Fibroblast of lung (primary cell): ENCODE measurements at regions not wholly inside any gene's neighbourhood (a gene's known extent, or its start where the extent isn't known, plus 50 kb on each side); places are given as distances from the start of the nearest gene placed in this dataset.

Source experiments
- DNase-seq, 2 donors: peaks; one replicate each; pipeline versions ENCODE4 v3.0.0 to v3.0.0-alpha.2; 2010; ENCODE audit warnings: low read depth in 2 of 2
- H2AFZ ChIP-seq: 2 replicates; pipeline ENCODE4 v1.5.1; 2012; ENCODE audit warnings: low read length, control low read depth, inconsistent platforms
- H3K27ac ChIP-seq: 2 replicates; pipeline ENCODE4 v1.5.1; 2011; ENCODE audit warnings: low read length, control low read depth; ENCODE audit not compliant: insufficient read depth
- H3K27me3 ChIP-seq: 2 replicates; pipeline ENCODE4 v1.5.1; 2011; ENCODE audit warnings: mild to moderate bottlenecking, low read length; ENCODE audit not compliant: control insufficient read depth, insufficient read depth
- H3K36me3 ChIP-seq: 2 replicates; pipeline ENCODE4 v1.5.1; 2011; ENCODE audit warnings: low read length; ENCODE audit not compliant: control insufficient read depth, insufficient read depth
- H3K4me1 ChIP-seq: 2 replicates; pipeline ENCODE4 v1.5.1; 2011; ENCODE audit warnings: low read length; ENCODE audit not compliant: control insufficient read depth, insufficient read depth; ENCODE audit errors: extremely low read depth
- H3K4me2 ChIP-seq: 2 replicates; pipeline ENCODE4 v1.5.1; 2011; ENCODE audit warnings: low read length, control low read depth; ENCODE audit not compliant: insufficient read depth; ENCODE audit errors: extremely low read depth
- H3K4me3 ChIP-seq, 4 experiments: fragments of 200-600 bp in 1 of 4; sonication (generic) in 1 of 4; replicated peaks in 1 of 4; 2 replicates each; pipeline ENCODE4 v1.5.1; 2011 to 2016; ENCODE audit warnings: low read length in 4 of 4, low read depth in 3 of 4, mild to moderate bottlenecking in 3 of 4, control low read depth in 2 of 4, inconsistent platforms in 1 of 4, mixed read lengths in 1 of 4; ENCODE audit not compliant: insufficient read depth in 1 of 4; ENCODE audit errors: control extremely low read depth in 1 of 4
- H3K79me2 ChIP-seq: 2 replicates; pipeline ENCODE4 v1.5.1; 2012; ENCODE audit warnings: mild to moderate bottlenecking, low read length, inconsistent platforms; ENCODE audit not compliant: control insufficient read depth, insufficient read depth
- H3K9ac ChIP-seq: 2 replicates; pipeline ENCODE4 v1.5.1; 2011; ENCODE audit warnings: mild to moderate bottlenecking, low read length, control low read depth; ENCODE audit not compliant: insufficient read depth
- H3K9me3 ChIP-seq: 2 replicates; pipeline ENCODE4 v1.5.1; 2012; ENCODE audit warnings: low read depth, low read length; ENCODE audit not compliant: control insufficient read depth, insufficient read depth
- H4K20me1 ChIP-seq: 2 replicates; pipeline ENCODE4 v1.5.1; 2011; ENCODE audit warnings: low read length; ENCODE audit not compliant: control insufficient read depth, insufficient read depth; ENCODE audit errors: extremely low read depth
- CTCF ChIP-seq, 2 donors: IDR thresholded peaks in 1 of 2; conservative IDR thresholded peaks in 1 of 2; 1 replicate in 1 of 2; 2 replicates in 1 of 2; pipeline ENCODE4 v1.5.1; 2011 to 2012; ENCODE audit warnings: low read length in 2 of 2, control low read depth in 1 of 2, inconsistent platforms in 1 of 2, low read depth in 1 of 2, mild to moderate bottlenecking in 1 of 2
- EZH2 ChIP-seq: IDR thresholded peaks from 2 replicates; pipeline ENCODE4 v1.5.1; 2012; ENCODE audit warnings: low read length, control low read depth, mild to moderate bottlenecking; ENCODE audit errors: missing control alignments

- H3K27ac ChIP-seq = no peak overlapping the region
- no peaks in the 10 kb centered on the region for H3K27me3 ChIP-seq
- H3K4me2 ChIP-seq = no peak overlapping the region
- H3K4me3 ChIP-seq = no peak overlapping the region
- DNase-seq = no peak
- no peak overlapping the region for H2AFZ ChIP-seq
- no peaks in the 10 kb centered on the region for H3K79me2 ChIP-seq
- no peaks in the 10 kb centered on the region for H3K9me3 ChIP-seq
- no peak overlapping the region for H3K9ac ChIP-seq
- H3K36me3 ChIP-seq = no peaks in the 10 kb centered on the region
- peaks cover 4% of the 10 kb centered on the region for H3K4me1 ChIP-seq
- H4K20me1 ChIP-seq = no peaks in the 10 kb centered on the region
- TF ChIP-seq CTCF (conservative IDR thresholded peaks at IDR 0.05 in 1 of 2, IDR thresholded peaks at IDR 0.05 in 1 of 2; ENCODE audit: low read depth in 1 of 2, low read length in 2 of 2) (no peak), EZH2 (no peak)
Measured at GRCh38 chr6:147951726-147952125, 390.9 kb upstream of the SASH1 start.

GRCh38 chr6:147954938-147955337 is 387.7 kb upstream of the SASH1 start:
- H4K20me1 ChIP-seq = no peaks in the 10 kb centered on the region
- no peak overlapping the region for H3K4me2 ChIP-seq
- TF ChIP-seq EZH2 (no peak), CTCF (conservative IDR thresholded peaks at IDR 0.05 in 1 of 2, IDR thresholded peaks at IDR 0.05 in 1 of 2; ENCODE audit: low read depth in 1 of 2, low read length in 2 of 2) (no peak)
- H2AFZ ChIP-seq = no peak overlapping the region
- H3K27me3 ChIP-seq = no peaks in the 10 kb centered on the region
- H3K4me1 ChIP-seq = peaks cover 4% of the 10 kb centered on the region
- no peaks in the 10 kb centered on the region for H3K9me3 ChIP-seq
- no peak for DNase-seq
- no peak overlapping the region for H3K27ac ChIP-seq
- no peaks in the 10 kb centered on the region for H3K36me3 ChIP-seq
- H3K79me2 ChIP-seq = no peaks in the 10 kb centered on the region
- H3K9ac ChIP-seq = no peak overlapping the region
- H3K4me3 ChIP-seq = no peak overlapping the region

GRCh38 chr6:147958683-147959082 is 384.0 kb upstream of the SASH1 start:
- Histone ChIP-seq H3K79me2 (no peaks in the 10 kb centered on the region), H3K36me3 (no peaks in the 10 kb centered on the region), H3K27me3 (no peaks in the 10 kb centered on the region), H3K4me1 (no peaks in the 10 kb centered on the region), H3K27ac (no peak overlapping the region), H3K9me3 (no peaks in the 10 kb centered on the region), H3K4me3 (no peak overlapping the region), H4K20me1 (no peaks in the 10 kb centered on the region), H2AFZ (no peak overlapping the region), H3K4me2 (no peak overlapping the region), H3K9ac (no peak overlapping the region)
- no peak for TF ChIP-seq EZH2
- TF ChIP-seq CTCF (conservative IDR thresholded peaks at IDR 0.05 in 1 of 2, IDR thresholded peaks at IDR 0.05 in 1 of 2; ENCODE audit: low read depth in 1 of 2, low read length in 2 of 2) = no peak
- no peak for DNase-seq
